Neural cell (in vitro differentiated cells): ENCODE measurements at regions not wholly inside any gene's neighbourhood (a gene's known extent, or its start where the extent isn't known, plus 50 kb on each side); places are given as distances from the start of the nearest gene placed in this dataset.

Source experiments
- H2AFZ ChIP-seq: fragments of 200-600, 300-800 bp; sonication (generic), shearing (Covaris generic); 2 replicates; pipeline ENCODE4 v1.6.0; 2014; ENCODE audit warnings: low read depth, mild to moderate bottlenecking, antibody characterized with exemption, low read length, moderate library complexity
- H3F3A ChIP-seq: fragments of 200-600 bp; shearing (Covaris generic); 2 replicates; pipeline ENCODE4 v1.6.1; 2016; ENCODE audit warnings: mild to moderate bottlenecking, moderate library complexity, mixed read lengths, antibody characterized with exemption, low read length; ENCODE audit not compliant: insufficient read depth, poor library complexity, severe bottlenecking
- H3K27ac ChIP-seq: fragments of 200-600, 300-800 bp; sonication (generic), shearing (Covaris generic); 2 replicates; pipeline ENCODE4 v1.5.1; 2014; ENCODE audit warnings: mild to moderate bottlenecking, low read length, moderate library complexity
- H3K27me3 ChIP-seq: fragments of 300-800, 200-600 bp; sonication (generic), shearing (Covaris generic); 2 replicates; pipeline ENCODE4 v1.6.0; 2014; ENCODE audit warnings: mild to moderate bottlenecking, low read depth, low read length, moderate library complexity; ENCODE audit not compliant: insufficient read depth
- H3K36me3 ChIP-seq: fragments of 300-800, 200-600 bp; sonication (generic), shearing (Covaris generic); 2 replicates; pipeline ENCODE4 v1.5.1; 2014; ENCODE audit warnings: mild to moderate bottlenecking, antibody characterized with exemption, low read length, moderate library complexity; ENCODE audit not compliant: insufficient read depth
- H3K4me2 ChIP-seq: fragments of 300-800, 200-600 bp; sonication (generic), shearing (Covaris generic); 2 replicates; pipeline ENCODE4 v1.6.0; 2014; ENCODE audit warnings: mild to moderate bottlenecking, low read length
- H3K4me3 ChIP-seq: fragments of 300-800, 200-600 bp; sonication (generic), shearing (Covaris generic); 2 replicates; pipeline ENCODE4 v1.5.1; 2014; ENCODE audit warnings: mild to moderate bottlenecking, low read length, moderate library complexity
- H3K79me2 ChIP-seq: fragments of 200-600 bp; shearing (Covaris generic); replicated peaks from 2 replicates; pipeline ENCODE4 v1.6.0; 2014; ENCODE audit warnings: mild to moderate bottlenecking, low read length, moderate library complexity; ENCODE audit not compliant: insufficient read depth
- H3K9ac ChIP-seq: fragments of 300-800, 200-600 bp; sonication (generic), shearing (Covaris generic); 2 replicates; pipeline ENCODE4 v1.6.1; 2016; ENCODE audit warnings: mild to moderate bottlenecking, low read length, mixed read lengths
- H3K9me2 ChIP-seq: fragments of 200-600 bp; shearing (Covaris generic); 2 replicates; pipeline ENCODE4 v1.6.1; 2016; ENCODE audit warnings: mild to moderate bottlenecking, low read length, mixed read lengths; ENCODE audit not compliant: insufficient read depth
- H3K9me3 ChIP-seq: fragments of 200-600, 300-800 bp; sonication (generic), shearing (Covaris generic); 2 replicates; pipeline ENCODE4 v1.6.1; 2016; ENCODE audit warnings: mild to moderate bottlenecking, mixed run types, low read length, moderate library complexity, mixed read lengths
- H4K20me1 ChIP-seq: fragments of 200-600 bp; shearing (Covaris generic); 2 replicates; pipeline ENCODE4 v1.6.1; 2016; ENCODE audit warnings: mild to moderate bottlenecking, mixed run types; ENCODE audit not compliant: insufficient read depth
- EP300 ChIP-seq: fragments of 450-650 bp; conservative IDR thresholded peaks from 2 replicates; pipeline ENCODE4 v1.6.1; 2014; ENCODE audit warnings: antibody characterized with exemption, mild to moderate bottlenecking, moderate library complexity; ENCODE audit not compliant: poor library complexity, severe bottlenecking
- EZH2 ChIP-seq: fragments of 200-600, 300-800 bp; shearing (Covaris generic), sonication (generic); IDR thresholded peaks from 2 replicates; pipeline ENCODE4 v1.6.1; 2014; ENCODE audit warnings: antibody characterized with exemption, low read length, borderline replicate concordance, mild to moderate bottlenecking; ENCODE audit not compliant: insufficient read depth, poor library complexity, severe bottlenecking
- MXI1 ChIP-seq: fragments of 450-650 bp; conservative IDR thresholded peaks from 2 replicates; pipeline ENCODE4 v1.6.1; 2014; ENCODE audit warnings: antibody characterized with exemption, mild to moderate bottlenecking; ENCODE audit not compliant: poor library complexity, severe bottlenecking
- POLR2AphosphoS5 ChIP-seq: IDR thresholded peaks from 2 replicates; pipeline ENCODE4 v1.6.1; 2012
- RAD21 ChIP-seq: fragments of 450-650 bp; conservative IDR thresholded peaks from 2 replicates; pipeline ENCODE4 v1.6.1; 2014; ENCODE audit warnings: antibody characterized with exemption, mild to moderate bottlenecking, moderate library complexity
- SMC3 ChIP-seq: fragments of 450-650 bp; conservative IDR thresholded peaks from 2 replicates; pipeline ENCODE4 v1.6.1; 2014; ENCODE audit warnings: antibody characterized with exemption, mild to moderate bottlenecking, moderate library complexity; ENCODE audit not compliant: poor library complexity
- TAF1 ChIP-seq: IDR thresholded peaks from 2 replicates; pipeline ENCODE4 v1.6.1; 2012; ENCODE audit warnings: low read depth
- TF ChIP-seq, protein P1 (sequence below): IDR thresholded peaks from 2 replicates; pipeline ENCODE4 v1.6.1; 2012; ENCODE audit warnings: borderline replicate concordance
- TF ChIP-seq, protein P2 (sequence below): fragments of 450-650 bp; IDR thresholded peaks from 2 replicates; pipeline ENCODE4 v1.5.1; 2014; ENCODE audit warnings: antibody characterized with exemption, mild to moderate bottlenecking, moderate library complexity; ENCODE audit not compliant: poor library complexity, severe bottlenecking

DNA sequence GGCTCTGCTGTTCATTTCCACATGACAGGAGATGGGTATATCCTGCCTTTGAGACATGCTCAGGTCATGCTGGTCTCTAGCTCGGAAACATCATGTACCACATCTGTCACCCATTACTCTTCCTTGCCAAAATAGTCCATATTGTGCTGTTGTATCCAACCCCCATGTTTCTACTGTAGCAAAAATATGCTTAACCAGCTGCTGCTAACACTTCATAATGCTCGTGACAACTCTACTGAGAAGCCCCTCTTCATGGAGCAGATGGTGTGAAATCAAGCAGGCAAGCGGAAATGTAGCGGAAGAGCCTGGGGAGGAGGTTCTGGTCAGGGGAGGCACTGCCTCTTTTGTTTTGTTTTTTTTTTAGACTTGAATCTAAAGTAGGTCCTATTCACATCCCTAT lies 82.9 kb downstream of the NPY start:
- no peaks in the 10 kb centered on the region for H3K36me3 ChIP-seq
- no peak overlapping the region for H3K27ac ChIP-seq
- H3K9me2 ChIP-seq: no peaks in the 10 kb centered on the region
- H3K4me2 ChIP-seq: no peak overlapping the region
- H3K79me2 ChIP-seq: no peaks in the 10 kb centered on the region
- H4K20me1 ChIP-seq: no peaks in the 10 kb centered on the region
- no peak overlapping the region for H3K4me3 ChIP-seq
- H3F3A ChIP-seq: no peaks in the 10 kb centered on the region
- no peak overlapping the region for H2AFZ ChIP-seq
- H3K27me3 ChIP-seq: no peaks in the 10 kb centered on the region
- TF ChIP-seq, protein P1, sequence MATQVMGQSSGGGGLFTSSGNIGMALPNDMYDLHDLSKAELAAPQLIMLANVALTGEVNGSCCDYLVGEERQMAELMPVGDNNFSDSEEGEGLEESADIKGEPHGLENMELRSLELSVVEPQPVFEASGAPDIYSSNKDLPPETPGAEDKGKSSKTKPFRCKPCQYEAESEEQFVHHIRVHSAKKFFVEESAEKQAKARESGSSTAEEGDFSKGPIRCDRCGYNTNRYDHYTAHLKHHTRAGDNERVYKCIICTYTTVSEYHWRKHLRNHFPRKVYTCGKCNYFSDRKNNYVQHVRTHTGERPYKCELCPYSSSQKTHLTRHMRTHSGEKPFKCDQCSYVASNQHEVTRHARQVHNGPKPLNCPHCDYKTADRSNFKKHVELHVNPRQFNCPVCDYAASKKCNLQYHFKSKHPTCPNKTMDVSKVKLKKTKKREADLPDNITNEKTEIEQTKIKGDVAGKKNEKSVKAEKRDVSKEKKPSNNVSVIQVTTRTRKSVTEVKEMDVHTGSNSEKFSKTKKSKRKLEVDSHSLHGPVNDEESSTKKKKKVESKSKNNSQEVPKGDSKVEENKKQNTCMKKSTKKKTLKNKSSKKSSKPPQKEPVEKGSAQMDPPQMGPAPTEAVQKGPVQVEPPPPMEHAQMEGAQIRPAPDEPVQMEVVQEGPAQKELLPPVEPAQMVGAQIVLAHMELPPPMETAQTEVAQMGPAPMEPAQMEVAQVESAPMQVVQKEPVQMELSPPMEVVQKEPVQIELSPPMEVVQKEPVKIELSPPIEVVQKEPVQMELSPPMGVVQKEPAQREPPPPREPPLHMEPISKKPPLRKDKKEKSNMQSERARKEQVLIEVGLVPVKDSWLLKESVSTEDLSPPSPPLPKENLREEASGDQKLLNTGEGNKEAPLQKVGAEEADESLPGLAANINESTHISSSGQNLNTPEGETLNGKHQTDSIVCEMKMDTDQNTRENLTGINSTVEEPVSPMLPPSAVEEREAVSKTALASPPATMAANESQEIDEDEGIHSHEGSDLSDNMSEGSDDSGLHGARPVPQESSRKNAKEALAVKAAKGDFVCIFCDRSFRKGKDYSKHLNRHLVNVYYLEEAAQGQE: no peak
- TF ChIP-seq, protein P2, sequence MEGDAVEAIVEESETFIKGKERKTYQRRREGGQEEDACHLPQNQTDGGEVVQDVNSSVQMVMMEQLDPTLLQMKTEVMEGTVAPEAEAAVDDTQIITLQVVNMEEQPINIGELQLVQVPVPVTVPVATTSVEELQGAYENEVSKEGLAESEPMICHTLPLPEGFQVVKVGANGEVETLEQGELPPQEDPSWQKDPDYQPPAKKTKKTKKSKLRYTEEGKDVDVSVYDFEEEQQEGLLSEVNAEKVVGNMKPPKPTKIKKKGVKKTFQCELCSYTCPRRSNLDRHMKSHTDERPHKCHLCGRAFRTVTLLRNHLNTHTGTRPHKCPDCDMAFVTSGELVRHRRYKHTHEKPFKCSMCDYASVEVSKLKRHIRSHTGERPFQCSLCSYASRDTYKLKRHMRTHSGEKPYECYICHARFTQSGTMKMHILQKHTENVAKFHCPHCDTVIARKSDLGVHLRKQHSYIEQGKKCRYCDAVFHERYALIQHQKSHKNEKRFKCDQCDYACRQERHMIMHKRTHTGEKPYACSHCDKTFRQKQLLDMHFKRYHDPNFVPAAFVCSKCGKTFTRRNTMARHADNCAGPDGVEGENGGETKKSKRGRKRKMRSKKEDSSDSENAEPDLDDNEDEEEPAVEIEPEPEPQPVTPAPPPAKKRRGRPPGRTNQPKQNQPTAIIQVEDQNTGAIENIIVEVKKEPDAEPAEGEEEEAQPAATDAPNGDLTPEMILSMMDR: no peak
- TF ChIP-seq MXI1 (no peak), RAD21 (no peak), EZH2 (no peak), EP300 (no peak), POLR2AphosphoS5 (no peak), SMC3 (no peak), TAF1 (no peak)
- no peak overlapping the region for H3K9ac ChIP-seq
- H3K9me3 ChIP-seq: no peaks in the 10 kb centered on the region

DNA sequence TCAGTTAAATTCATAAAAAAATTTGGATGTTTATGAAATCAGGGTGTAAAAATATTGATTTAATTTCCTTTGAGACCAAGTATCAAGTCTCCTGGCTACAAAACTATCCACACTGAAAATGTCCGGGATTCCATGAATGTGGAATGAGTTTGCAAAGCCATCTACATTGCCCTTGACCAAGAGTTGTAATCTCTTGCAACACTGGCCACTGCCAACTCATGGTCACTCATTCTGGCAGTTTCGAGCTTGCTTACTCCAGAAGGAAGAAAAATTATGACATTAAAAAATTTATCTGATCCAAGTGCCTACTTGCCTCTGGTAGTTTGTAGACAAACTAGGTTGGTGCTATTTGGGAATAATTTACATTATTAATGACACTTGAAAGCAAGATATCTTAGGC lies 84.2 kb downstream of the NPY start:
- no peaks in the 10 kb centered on the region for H3K79me2 ChIP-seq
- H3K4me2 ChIP-seq: no peak overlapping the region
- H3K4me3 ChIP-seq: no peak overlapping the region
- H3K9ac ChIP-seq: no peak overlapping the region
- no peak overlapping the region for H2AFZ ChIP-seq
- H3K36me3 ChIP-seq: no peaks in the 10 kb centered on the region
- H3K9me3 ChIP-seq: no peaks in the 10 kb centered on the region
- no peaks in the 10 kb centered on the region for H3K27me3 ChIP-seq
- H3F3A ChIP-seq: no peaks in the 10 kb centered on the region
- TF ChIP-seq EZH2: no peak
- no peak for TF ChIP-seq SMC3
- no peak for TF ChIP-seq EP300
- TF ChIP-seq, protein P2: no peak
- TF ChIP-seq RAD21: no peak
- TF ChIP-seq, protein P1: no peak
- no peak for TF ChIP-seq POLR2AphosphoS5
- no peak for TF ChIP-seq TAF1
- no peak for TF ChIP-seq MXI1
- H3K9me2 ChIP-seq: no peaks in the 10 kb centered on the region
- H3K27ac ChIP-seq: no peak overlapping the region
- no peaks in the 10 kb centered on the region for H4K20me1 ChIP-seq
